ENCODE measurements at regions not wholly inside any gene's neighbourhood (a gene's known extent, or its start where the extent isn't known, plus 50 kb on each side); places are given as distances from the start of the nearest gene placed in this dataset.

DNA sequence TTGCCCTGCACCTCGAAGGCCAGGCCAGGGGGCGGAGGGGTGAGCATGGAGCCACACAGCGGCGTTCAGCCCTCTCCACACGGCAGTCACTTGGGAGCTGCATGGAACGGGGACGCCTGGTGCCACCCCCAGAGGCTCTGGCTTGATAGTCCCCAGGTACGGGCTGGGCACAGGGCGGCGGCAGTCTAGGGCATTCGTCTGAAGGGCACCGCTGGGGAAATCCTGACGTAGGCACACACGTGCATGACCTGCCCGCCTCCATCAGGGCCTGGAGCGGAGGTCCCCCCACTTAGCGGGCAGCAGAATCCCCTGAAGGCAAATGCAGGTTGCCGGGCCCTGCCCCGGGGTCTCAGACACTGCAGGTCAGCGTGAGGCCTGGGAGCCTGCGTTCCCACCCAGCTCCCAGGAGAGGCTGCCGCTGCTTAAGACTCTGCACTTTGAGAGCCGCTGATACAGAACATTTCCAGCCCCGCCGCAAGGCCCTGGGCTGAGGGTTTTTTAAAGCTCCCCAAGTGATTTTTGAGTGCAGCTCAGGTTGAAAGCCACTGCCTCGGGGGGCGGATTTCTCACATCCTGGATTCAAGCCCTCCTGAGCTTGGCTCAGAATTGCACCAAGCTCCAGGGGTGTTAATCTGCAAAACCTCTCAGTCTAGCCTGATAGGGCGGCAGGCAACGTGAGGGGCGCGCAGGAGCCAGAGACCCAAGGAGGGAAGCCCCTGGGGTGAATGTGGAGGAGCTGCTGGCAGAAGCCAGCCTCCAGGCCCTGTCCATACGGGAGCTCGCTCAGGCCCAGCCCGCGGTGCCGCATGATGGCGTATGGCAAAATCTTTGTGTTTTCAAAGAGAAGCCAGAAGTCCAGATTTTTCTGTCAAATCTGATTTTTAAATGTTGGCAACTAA is 182.3 kb upstream of the GSE1 start:
- H3K9me3 Mint-ChIP-seq: no peaks in the 10 kb centered on the region
- Histone ChIP-seq H2BK20ac (ENCODE audit: low read depth, low read length, poor library complexity, severe bottlenecking) (no peak overlapping the region), H2AFZ (ENCODE audit: low read length) (no peak overlapping the region), H3T11ph (ENCODE audit: low read length) (no peak overlapping the region), H3K27me3 (ENCODE audit: insufficient read depth, low read length) (no peaks in the 10 kb centered on the region), H3K9me3 (ENCODE audit: control insufficient read depth, low read depth, low read length) (no peaks in the 10 kb centered on the region), H2BK5ac (ENCODE audit: insufficient read length, low read length) (no peak overlapping the region), H2BK12ac (ENCODE audit: insufficient read length, low read depth, low read length) (no peak overlapping the region), H3K9ac (ENCODE audit: extremely low read depth, insufficient read length, low read length) (no peak overlapping the region), H3K56ac (ENCODE audit: insufficient read length, low read depth, low read length) (no peak overlapping the region), H2BK15ac (ENCODE audit: low read depth, low read length) (no peak overlapping the region), H3K14ac (ENCODE audit: insufficient read depth, low read length) (no peak overlapping the region; the same call in 1 of the 2 replicates), H2AK5ac (ENCODE audit: insufficient read length, low read length) (no peak overlapping the region), H2BK120ac (ENCODE audit: low read depth, low read length, poor library complexity, severe bottlenecking) (no peak overlapping the region), H3K4ac (ENCODE audit: low read depth, low read length) (no peak overlapping the region), H3K79me2 (ENCODE audit: insufficient read depth, low read length) (no peaks in the 10 kb centered on the region), H3K23ac (ENCODE audit: insufficient read length, low read depth, low read length) (no peak overlapping the region), H3K18ac (ENCODE audit: insufficient read length, low read depth, low read length) (no peak overlapping the region), H3K4me2 (ENCODE audit: insufficient read depth, insufficient read length, low read length) (no peak overlapping the region), H4K20me1 (ENCODE audit: control insufficient read depth, insufficient read depth, insufficient read length) (no peaks in the 10 kb centered on the region), H3K4me1 (ENCODE audit: insufficient read depth, low read length) (peaks cover 2% of the 10 kb centered on the region), H3K23me2 (ENCODE audit: insufficient read length, low read depth, low read length, poor library complexity, severe bottlenecking) (no peaks in the 10 kb centered on the region), H3K79me1 (ENCODE audit: insufficient read depth, low read depth, low read length, poor library complexity, severe bottlenecking) (no peaks in the 10 kb centered on the region), H4K91ac (ENCODE audit: insufficient read length, low read depth, low read length) (no peak overlapping the region), H4K8ac (replicated peaks; ENCODE audit: insufficient read length, low read depth, low read length) (no peak overlapping the region), H4K5ac (ENCODE audit: insufficient read length, low read depth, low read length) (no peak overlapping the region), H3K27ac (ENCODE audit: insufficient read length, low read depth, low read length) (no peak overlapping the region)
- H3K27ac Mint-ChIP-seq: no peak overlapping the region
- no peak for DNase-seq
- no peaks in the 10 kb centered on the region for H3K36me3 Mint-ChIP-seq (ENCODE audit: insufficient read depth in 1 of 3, low read depth in 3 of 3)
- TF ChIP-seq, protein P1, sequence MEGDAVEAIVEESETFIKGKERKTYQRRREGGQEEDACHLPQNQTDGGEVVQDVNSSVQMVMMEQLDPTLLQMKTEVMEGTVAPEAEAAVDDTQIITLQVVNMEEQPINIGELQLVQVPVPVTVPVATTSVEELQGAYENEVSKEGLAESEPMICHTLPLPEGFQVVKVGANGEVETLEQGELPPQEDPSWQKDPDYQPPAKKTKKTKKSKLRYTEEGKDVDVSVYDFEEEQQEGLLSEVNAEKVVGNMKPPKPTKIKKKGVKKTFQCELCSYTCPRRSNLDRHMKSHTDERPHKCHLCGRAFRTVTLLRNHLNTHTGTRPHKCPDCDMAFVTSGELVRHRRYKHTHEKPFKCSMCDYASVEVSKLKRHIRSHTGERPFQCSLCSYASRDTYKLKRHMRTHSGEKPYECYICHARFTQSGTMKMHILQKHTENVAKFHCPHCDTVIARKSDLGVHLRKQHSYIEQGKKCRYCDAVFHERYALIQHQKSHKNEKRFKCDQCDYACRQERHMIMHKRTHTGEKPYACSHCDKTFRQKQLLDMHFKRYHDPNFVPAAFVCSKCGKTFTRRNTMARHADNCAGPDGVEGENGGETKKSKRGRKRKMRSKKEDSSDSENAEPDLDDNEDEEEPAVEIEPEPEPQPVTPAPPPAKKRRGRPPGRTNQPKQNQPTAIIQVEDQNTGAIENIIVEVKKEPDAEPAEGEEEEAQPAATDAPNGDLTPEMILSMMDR (conservative IDR thresholded peaks at IDR 0.05): 0 out of 3 replicates have a peak, but pooled peaks have one; percentile 14
- peaks cover 7 to 25% of the 10 kb centered on the region in 2 experiments for H3K4me1 Mint-ChIP-seq
- no peak overlapping the region for H3K4me3 Mint-ChIP-seq
- no CpG with 5 or more reads among the region's 37 CpGs for WGBS (ENCODE audit: extremely low coverage, insufficient read length, low lambda C conversion rate)
- peaks cover 5% of the 10 kb centered on the region; the same call in 1 of the 2 replicates for H3K27me3 Mint-ChIP-seq (ENCODE audit: low read depth)

Measured in H9 (cell line).